ENCODE measurements at regions not wholly inside any gene's neighbourhood (a gene's known extent, or its start where the extent isn't known, plus 50 kb on each side); places are given as distances from the start of the nearest gene placed in this dataset.
"Not testable (repeated sequence)": the region's sequence is repeated elsewhere in the genome, so short reads cannot be mapped to it uniquely, and the experiment has no call there.

DNA sequence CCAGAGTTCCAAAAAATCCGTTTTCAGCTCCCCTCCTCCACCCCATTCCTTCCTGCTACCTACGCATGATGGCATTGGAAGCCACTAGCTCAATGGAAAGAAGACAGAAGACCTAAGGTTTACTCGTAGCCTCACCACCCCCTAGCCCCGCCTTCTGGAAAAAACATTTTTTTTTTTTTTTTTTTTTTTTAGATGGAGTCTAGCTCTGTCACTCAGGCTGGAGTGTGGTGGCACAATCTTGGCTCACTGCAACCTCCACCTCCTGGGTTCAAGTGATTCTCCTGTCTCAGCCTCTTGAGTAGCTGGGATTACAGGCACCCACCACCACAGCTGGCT is 57.2 kb upstream of the APCDD1L start:
- TF ChIP-seq, protein P1, sequence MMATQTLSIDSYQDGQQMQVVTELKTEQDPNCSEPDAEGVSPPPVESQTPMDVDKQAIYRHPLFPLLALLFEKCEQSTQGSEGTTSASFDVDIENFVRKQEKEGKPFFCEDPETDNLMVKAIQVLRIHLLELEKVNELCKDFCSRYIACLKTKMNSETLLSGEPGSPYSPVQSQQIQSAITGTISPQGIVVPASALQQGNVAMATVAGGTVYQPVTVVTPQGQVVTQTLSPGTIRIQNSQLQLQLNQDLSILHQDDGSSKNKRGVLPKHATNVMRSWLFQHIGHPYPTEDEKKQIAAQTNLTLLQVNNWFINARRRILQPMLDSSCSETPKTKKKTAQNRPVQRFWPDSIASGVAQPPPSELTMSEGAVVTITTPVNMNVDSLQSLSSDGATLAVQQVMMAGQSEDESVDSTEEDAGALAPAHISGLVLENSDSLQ (IDR thresholded peaks at IDR 0.05) = not testable (repeated sequence)
- not testable (repeated sequence) for TF ChIP-seq FOXA1 (IDR thresholded peaks at IDR 0.05); HDGF (IDR thresholded peaks at IDR 0.05; ENCODE audit: borderline replicate concordance); NFRKB (IDR thresholded peaks at IDR 0.05); SUZ12 (IDR thresholded peaks at IDR 0.05)
